CD4-positive, alpha-beta T cell (primary cell): ENCODE measurements at regions not wholly inside any gene's neighbourhood (a gene's known extent, or its start where the extent isn't known, plus 50 kb on each side); places are given as distances from the start of the nearest gene placed in this dataset.
A peak's percentile ranks its signal among the peaks of the same experiment; 100 is the strongest.

Source experiments
- ATAC-seq: fragments of 200-7000 bp; cut with Tn5 transposase; one replicate; pipeline ENCODE4 v1.10.0; 2022; ENCODE audit warnings: mild to moderate bottlenecking; ENCODE audit not compliant: poor library complexity
- CTCF ChIA-PET: fragments of 350-600 bp; sonication (Branson Sonifier 250); formaldehyde crosslinking; loops from one replicate; lab custom pipeline; 2021; ENCODE audit warnings: antibody characterized with exemption, inconsistent platforms; lab: Charles Lee
- POLR2A ChIA-PET: fragments of 350-600 bp; sonication (Branson Sonifier 250); formaldehyde crosslinking; loops from one replicate; lab custom pipeline; 2021; ENCODE audit warnings: antibody characterized with exemption, inconsistent platforms; lab: Charles Lee
- DNase-seq, 14 experiments: peaks; one replicate each; pipeline ENCODE4 v3.0.0-alpha.2; 2013 to 2020; ENCODE audit warnings: mixed read lengths in 2 of 14
- H3K27ac ChIP-seq, 2 donors: one replicate each; pipeline versions ENCODE4 v1.5.1 to v1.7.0; 2013; ENCODE audit warnings: low read length in 2 of 2, low read depth in 1 of 2, mild to moderate bottlenecking in 1 of 2
- H3K27me3 ChIP-seq, 2 experiments: 1 replicate in 1 of 2; 2 replicates in 1 of 2; pipeline versions ENCODE4 v1.6.1 to v1.7.0; 2013; ENCODE audit warnings: low read length in 2 of 2, control low read depth in 1 of 2, mild to moderate bottlenecking in 1 of 2, moderate library complexity in 1 of 2; ENCODE audit not compliant: insufficient read depth in 2 of 2, control insufficient read depth in 1 of 2
- H3K36me3 ChIP-seq: one replicate; pipeline ENCODE4 v1.6.1; 2013; ENCODE audit warnings: low read length, control low read depth; ENCODE audit not compliant: insufficient read depth
- H3K4me1 ChIP-seq: one replicate; pipeline ENCODE4 v1.6.1; 2013; ENCODE audit warnings: low read length, control low read depth; ENCODE audit not compliant: insufficient read depth
- H3K4me3 ChIP-seq: one replicate; pipeline ENCODE4 v1.5.1; 2013; ENCODE audit warnings: mild to moderate bottlenecking, low read length, moderate library complexity
- H3K9me3 ChIP-seq, 2 experiments: 1 replicate in 1 of 2; 2 replicates in 1 of 2; pipeline versions ENCODE4 v1.6.1 to v1.7.0; 2013; ENCODE audit warnings: low read length in 2 of 2, mild to moderate bottlenecking in 2 of 2, control low read depth in 1 of 2, moderate library complexity in 1 of 2; ENCODE audit not compliant: control insufficient read depth in 1 of 2, insufficient read depth in 1 of 2
- H3K27ac Mint-ChIP-seq: one replicate; pipeline ENCODE4 v1.8.0; 2020; ENCODE audit warnings: mixed read lengths
- H3K27me3 Mint-ChIP-seq: one replicate; pipeline ENCODE4 v1.8.0; 2021; ENCODE audit warnings: mixed read lengths
- H3K36me3 Mint-ChIP-seq: one replicate; pipeline ENCODE4 v1.8.0; 2021; ENCODE audit warnings: low read depth, mixed read lengths
- H3K4me1 Mint-ChIP-seq: one replicate; pipeline ENCODE4 v1.8.0; 2021; ENCODE audit warnings: low read depth, mixed read lengths
- H3K4me3 Mint-ChIP-seq: one replicate; pipeline ENCODE4 v1.8.0; 2020; ENCODE audit warnings: mild to moderate bottlenecking, mixed read lengths
- H3K9me3 Mint-ChIP-seq: one replicate; pipeline ENCODE4 v1.8.0; 2020; ENCODE audit warnings: mixed read lengths
- intact Hi-C, 2 experiments: fragments of 100-400 bp; cut with DNase I in 1 of 2; cut with micrococcal nuclease in 1 of 2; formaldehyde crosslinking; loops; one replicate each; pipeline versions ENCODE4 v1.15.1 to v1.9.0; 2023 to 2025; cut with DNase I, micrococcal nuclease
- TF ChIP-seq, protein P1 (sequence below): fragments of 200-600 bp; IDR thresholded peaks from one replicate; pipeline ENCODE4 v1.8.0; 2022; ENCODE audit warnings: antibody characterized with exemption, mild to moderate bottlenecking

DNA sequence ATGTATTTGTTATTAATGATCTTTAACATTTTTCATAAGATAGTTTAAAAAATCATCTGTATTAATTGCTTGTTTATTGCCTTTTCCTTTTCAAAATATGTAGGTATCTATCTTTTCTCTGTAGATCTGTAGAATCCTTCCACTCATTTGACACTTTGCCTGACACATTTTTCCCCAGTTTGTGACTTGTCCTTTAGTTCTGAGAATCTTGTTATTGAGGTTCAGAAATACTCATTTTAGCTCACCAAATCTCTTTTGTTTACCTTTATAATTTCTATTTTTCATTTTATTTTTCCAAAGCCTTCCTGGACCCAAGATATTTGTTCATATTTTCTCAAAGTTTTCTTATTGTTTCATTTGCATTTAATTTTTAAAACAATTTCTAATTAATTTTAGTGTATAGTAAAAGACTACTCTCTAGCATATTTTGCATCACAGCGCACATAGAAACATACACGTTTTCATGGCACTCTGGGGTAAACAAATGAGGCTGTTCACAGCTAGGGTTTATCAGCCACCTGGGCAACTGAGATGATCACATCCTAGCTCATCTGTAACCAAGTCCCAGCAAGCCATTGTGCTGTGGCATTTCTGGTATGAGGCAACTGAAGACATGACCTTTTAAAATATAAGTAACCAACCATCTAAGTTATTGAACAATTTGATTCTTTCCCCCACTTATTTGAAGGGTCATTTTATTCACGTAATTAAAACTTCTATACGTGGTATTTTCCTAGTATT lies 275.7 kb downstream of the ADGB start:
- H3K9me3 Mint-ChIP-seq, result no peaks in the 10 kb centered on the region
- Histone ChIP-seq H3K36me3 (no peaks in the 10 kb centered on the region), H3K27ac (no peak overlapping the region), H3K9me3 (no peaks in the 10 kb centered on the region), H3K27me3 (no peaks in the 10 kb centered on the region), H3K4me3 (no peak overlapping the region), H3K4me1 (no peaks in the 10 kb centered on the region)
- H3K4me3 Mint-ChIP-seq, result no peak overlapping the region
- TF ChIP-seq, protein P1, sequence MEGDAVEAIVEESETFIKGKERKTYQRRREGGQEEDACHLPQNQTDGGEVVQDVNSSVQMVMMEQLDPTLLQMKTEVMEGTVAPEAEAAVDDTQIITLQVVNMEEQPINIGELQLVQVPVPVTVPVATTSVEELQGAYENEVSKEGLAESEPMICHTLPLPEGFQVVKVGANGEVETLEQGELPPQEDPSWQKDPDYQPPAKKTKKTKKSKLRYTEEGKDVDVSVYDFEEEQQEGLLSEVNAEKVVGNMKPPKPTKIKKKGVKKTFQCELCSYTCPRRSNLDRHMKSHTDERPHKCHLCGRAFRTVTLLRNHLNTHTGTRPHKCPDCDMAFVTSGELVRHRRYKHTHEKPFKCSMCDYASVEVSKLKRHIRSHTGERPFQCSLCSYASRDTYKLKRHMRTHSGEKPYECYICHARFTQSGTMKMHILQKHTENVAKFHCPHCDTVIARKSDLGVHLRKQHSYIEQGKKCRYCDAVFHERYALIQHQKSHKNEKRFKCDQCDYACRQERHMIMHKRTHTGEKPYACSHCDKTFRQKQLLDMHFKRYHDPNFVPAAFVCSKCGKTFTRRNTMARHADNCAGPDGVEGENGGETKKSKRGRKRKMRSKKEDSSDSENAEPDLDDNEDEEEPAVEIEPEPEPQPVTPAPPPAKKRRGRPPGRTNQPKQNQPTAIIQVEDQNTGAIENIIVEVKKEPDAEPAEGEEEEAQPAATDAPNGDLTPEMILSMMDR, result no peak
- H3K36me3 Mint-ChIP-seq, result no peaks in the 10 kb centered on the region
- no peaks in the 10 kb centered on the region for H3K4me1 Mint-ChIP-seq
- ATAC-seq (no peak), DNase-seq (no peak)
- ChIA-PET CTCF (no interaction called here), POLR2A (no interaction called here)
- intact Hi-C loops, result no loop called here
- H3K27ac Mint-ChIP-seq, result no peak overlapping the region
- H3K27me3 Mint-ChIP-seq, result no peaks in the 10 kb centered on the region

DNA sequence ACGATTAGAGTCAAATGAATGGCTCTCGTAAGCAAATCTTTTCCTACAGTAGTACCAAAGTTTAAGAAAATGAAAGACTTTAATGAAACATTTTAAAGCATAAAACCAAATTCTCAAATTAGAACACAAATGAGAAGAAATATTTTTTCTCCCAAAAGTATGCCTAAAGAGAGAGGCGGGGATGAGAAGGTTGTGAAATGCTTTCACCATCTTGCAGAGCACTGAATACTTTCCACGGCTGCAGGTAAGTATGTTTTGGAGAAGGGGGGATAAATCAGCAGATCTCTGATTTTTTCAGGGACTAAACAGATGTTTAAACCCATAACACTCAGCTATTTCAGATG lies 277.1 kb downstream of the ADGB start:
- no peaks in the 10 kb centered on the region for H3K4me1 ChIP-seq
- intact Hi-C loops, result no loop called here
- POLR2A ChIA-PET, result no interaction called here
- CTCF ChIA-PET, result no interaction called here
- DNase-seq, result no peak
- Mint-ChIP-seq H3K36me3 (no peaks in the 10 kb centered on the region), H3K27me3 (no peaks in the 10 kb centered on the region), H3K4me1 (no peaks in the 10 kb centered on the region), H3K9me3 (no peaks in the 10 kb centered on the region), H3K27ac (no peak overlapping the region), H3K4me3 (no peak overlapping the region)
- no peaks in the 10 kb centered on the region for H3K27me3 ChIP-seq
- no peaks in the 10 kb centered on the region for H3K36me3 ChIP-seq
- no peak overlapping the region for H3K27ac ChIP-seq
- TF ChIP-seq, protein P1, result no peak
- H3K4me3 ChIP-seq, result no peak overlapping the region
- ATAC-seq, result no peak
- no peaks in the 10 kb centered on the region for H3K9me3 ChIP-seq

DNA sequence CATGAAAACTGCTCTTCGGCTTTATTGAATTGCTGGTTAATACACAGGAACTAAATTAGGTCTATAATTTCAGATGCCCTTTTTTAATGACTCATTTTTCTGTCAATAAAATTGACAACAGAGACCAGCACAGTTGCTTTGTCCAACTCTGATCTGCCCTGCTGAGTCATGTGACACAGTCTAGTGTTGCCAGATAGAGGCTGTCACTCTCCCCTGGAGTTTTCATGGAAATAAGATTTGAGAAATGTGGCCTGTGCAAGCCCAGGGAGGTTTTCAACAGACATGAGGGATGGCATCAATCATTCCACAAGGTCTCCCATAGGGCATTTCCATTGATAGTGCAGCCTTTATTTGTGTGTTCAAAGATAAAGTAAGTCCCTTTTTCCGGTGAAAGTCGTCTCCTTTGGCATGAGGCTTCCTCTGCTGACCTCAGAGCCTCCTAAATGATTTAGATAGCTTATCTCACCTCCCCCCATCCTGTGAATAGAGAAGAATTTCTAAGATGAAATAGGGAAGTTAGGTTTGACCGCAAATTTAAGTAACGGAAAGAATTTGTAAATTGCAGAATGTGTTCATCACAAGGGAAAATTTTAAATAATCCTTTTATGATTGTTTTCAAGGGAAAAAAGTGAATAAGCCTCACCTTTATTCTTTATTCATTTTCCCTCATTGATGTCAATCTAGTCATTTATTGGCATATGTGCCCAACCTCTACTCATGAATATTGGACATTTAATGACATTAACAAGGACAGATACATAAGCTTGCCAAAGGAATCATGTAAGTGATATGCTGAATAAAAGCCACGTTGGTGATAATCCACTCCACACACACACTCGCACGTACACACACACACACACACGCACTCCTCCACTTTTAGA lies 277.7 kb downstream of the ADGB start:
- Histone ChIP-seq H3K27ac (no peak overlapping the region), H3K27me3 (no peaks in the 10 kb centered on the region), H3K4me3 (no peak overlapping the region), H3K4me1 (no peaks in the 10 kb centered on the region), H3K36me3 (no peaks in the 10 kb centered on the region), H3K9me3 (no peaks in the 10 kb centered on the region)
- no peak overlapping the region for H3K4me3 Mint-ChIP-seq
- H3K27me3 Mint-ChIP-seq, result no peaks in the 10 kb centered on the region
- no peaks in the 10 kb centered on the region for H3K36me3 Mint-ChIP-seq
- ChIA-PET CTCF (no interaction called here), POLR2A (no interaction called here)
- no peak for ATAC-seq
- TF ChIP-seq, protein P1, result no peak
- no peak overlapping the region for H3K27ac Mint-ChIP-seq
- no peaks in the 10 kb centered on the region for H3K9me3 Mint-ChIP-seq
- intact Hi-C loops, result no loop called here
- DNase-seq, result peak in 2 of 14 experiments; percentile 15 to 23
- H3K4me1 Mint-ChIP-seq, result no peaks in the 10 kb centered on the region
